B cell (primary cell): ENCODE measurements at regions not wholly inside any gene's neighbourhood (a gene's known extent, or its start where the extent isn't known, plus 50 kb on each side); places are given as distances from the start of the nearest gene placed in this dataset.

Source experiments
- ATAC-seq: fragments of 200-7000 bp; cut with Tn5 transposase; one replicate; pipeline ENCODE4 v1.10.0; 2021; ENCODE audit warnings: low read depth, mild to moderate bottlenecking, moderate number of reproducible peaks, moderate library complexity
- CTCF ChIA-PET: fragments of 350-600 bp; sonication (Branson Sonifier 250); formaldehyde crosslinking; loops from one replicate; lab custom pipeline; 2021; ENCODE audit warnings: antibody characterized with exemption, inconsistent platforms; lab: Charles Lee
- POLR2A ChIA-PET: fragments of 350-600 bp; sonication (Branson Sonifier 250); formaldehyde crosslinking; loops from one replicate; lab custom pipeline; 2021; ENCODE audit warnings: antibody characterized with exemption; lab: Charles Lee
- DNase-seq: peaks from one replicate; pipeline ENCODE4 v3.0.0; 2013
- H2AFZ ChIP-seq: 2 replicates; pipeline ENCODE4 v1.6.1; 2012; ENCODE audit warnings: mild to moderate bottlenecking, low read depth, low read length; ENCODE audit not compliant: insufficient read depth, poor library complexity, severe bottlenecking
- H3K27ac ChIP-seq, 2 donors: 1 replicate in 1 of 2; 2 replicates in 1 of 2; pipeline ENCODE4 v1.5.1; 2012 to 2013; ENCODE audit warnings: low read length in 2 of 2, mild to moderate bottlenecking in 2 of 2, moderate library complexity in 1 of 2
- H3K27me3 ChIP-seq, 4 experiments: fragments of 200-600 bp in 1 of 4; sonication (generic) in 1 of 4; replicated peaks in 1 of 4; 1 replicate in 2 of 4; 2 replicates in 2 of 4; pipeline versions ENCODE4 v1.6.1 to v1.7.0; 2013 to 2016; ENCODE audit warnings: low read length in 3 of 4, mild to moderate bottlenecking in 2 of 4, mixed read lengths in 1 of 4, moderate library complexity in 1 of 4; ENCODE audit not compliant: insufficient read depth in 4 of 4, control insufficient read depth in 3 of 4; ENCODE audit errors: control extremely low read depth in 1 of 4
- H3K36me3 ChIP-seq, 2 experiments: replicated peaks in 1 of 2; 1 replicate in 1 of 2; 2 replicates in 1 of 2; pipeline versions ENCODE4 v1.6.1 to v1.7.1; 2013; ENCODE audit warnings: low read length in 1 of 2; ENCODE audit not compliant: insufficient read depth in 2 of 2, control insufficient read depth in 1 of 2; ENCODE audit errors: control extremely low read depth in 1 of 2, extremely low read depth in 1 of 2
- H3K4me1 ChIP-seq, 2 donors: fragments of 200-600 bp in 1 of 2; sonication (generic) in 1 of 2; 1 replicate in 1 of 2; 2 replicates in 1 of 2; pipeline versions ENCODE4 v1.5.1 to v1.6.1; 2013 to 2017; ENCODE audit warnings: low read length in 2 of 2; ENCODE audit not compliant: control insufficient read depth in 2 of 2, insufficient read depth in 2 of 2
- H3K4me2 ChIP-seq: replicated peaks from 2 replicates; pipeline ENCODE3; 2012; ENCODE audit warnings: mild to moderate bottlenecking, low read depth, low read length; ENCODE audit not compliant: poor library complexity, severe bottlenecking
- H3K4me3 ChIP-seq, 5 experiments: fragments of 200-600 bp in 1 of 5; sonication (generic) in 1 of 5; 1 replicate in 3 of 5; 2 replicates in 2 of 5; pipeline versions ENCODE4 v1.5.1 to v1.7.0; 2011 to 2016; ENCODE audit warnings: low read length in 4 of 5, mild to moderate bottlenecking in 4 of 5, low read depth in 2 of 5, control low read depth in 1 of 5, moderate library complexity in 1 of 5; ENCODE audit not compliant: insufficient read depth in 1 of 5; ENCODE audit errors: control extremely low read depth in 1 of 5, extremely low read depth in 1 of 5
- H3K79me2 ChIP-seq: fragments of 200-600 bp; sonication (generic); one replicate; pipeline ENCODE4 v1.6.0; 2016; ENCODE audit warnings: low read length; ENCODE audit not compliant: control insufficient read depth, insufficient read depth
- H3K9ac ChIP-seq: fragments of 200-600 bp; sonication (generic); 2 replicates; pipeline ENCODE4 v1.6.1; 2017; ENCODE audit warnings: mild to moderate bottlenecking, low read length, moderate library complexity
- H3K9me3 ChIP-seq, 3 donors: one replicate each; pipeline versions ENCODE4 v1.6.1 to v1.7.1; 2013; ENCODE audit warnings: low read length in 2 of 3; ENCODE audit not compliant: control insufficient read depth in 2 of 3, insufficient read depth in 1 of 3; ENCODE audit errors: control extremely low read depth in 1 of 3
- H4K20me1 ChIP-seq: 2 replicates; pipeline ENCODE4 v1.6.0; 2012; ENCODE audit warnings: mild to moderate bottlenecking, low read length; ENCODE audit not compliant: insufficient read depth, control insufficient read depth, poor library complexity, severe bottlenecking
- H3K27ac Mint-ChIP-seq: one replicate; pipeline ENCODE4 v1.8.0; 2021; ENCODE audit warnings: mixed read lengths
- H3K27me3 Mint-ChIP-seq: one replicate; pipeline ENCODE4 v1.8.0; 2021; ENCODE audit warnings: mixed read lengths
- H3K4me1 Mint-ChIP-seq: one replicate; pipeline ENCODE4 v1.8.0; 2021; ENCODE audit warnings: mixed read lengths
- H3K4me3 Mint-ChIP-seq: one replicate; pipeline ENCODE4 v1.8.0; 2021; ENCODE audit warnings: mixed read lengths
- H3K9me3 Mint-ChIP-seq: one replicate; pipeline ENCODE4 v1.8.0; 2022; ENCODE audit warnings: mixed read lengths; ENCODE audit not compliant: insufficient read depth
- CTCF ChIP-seq: fragments of 200-600 bp; IDR thresholded peaks from one replicate; pipeline ENCODE4 v1.8.0; 2022; ENCODE audit warnings: antibody characterized with exemption, mild to moderate bottlenecking
- EZH2 ChIP-seq: IDR thresholded peaks from 2 replicates; pipeline ENCODE4 v1.6.1; 2012; ENCODE audit warnings: borderline replicate concordance, low read depth, mild to moderate bottlenecking, moderate library complexity, low read length; ENCODE audit not compliant: insufficient read depth, poor library complexity, severe bottlenecking
- WGBS: methylation state at CpG from one replicate; pipeline ENCODE4 v1.1.5; 2013; ENCODE audit warnings: missing lambda C conversion rate; ENCODE audit not compliant: insufficient coverage; 5-methylcytosine and 5-hydroxymethylcytosine counted together
- intact Hi-C: fragments of 100-400 bp; cut with micrococcal nuclease; formaldehyde crosslinking; loops from one replicate; pipeline ENCODE4 v1.10.0; 2022

- Mint-ChIP-seq H3K9me3 (peaks cover 4% of the 10 kb centered on the region), H3K4me3 (no peak overlapping the region), H3K4me1 (no peaks in the 10 kb centered on the region), H3K27me3 (no peaks in the 10 kb centered on the region), H3K27ac (no peak overlapping the region)
- Histone ChIP-seq H3K9me3 (peaks cover 0 to 11% (median 10%) of the 10 kb centered on the region in 3 donors), H3K36me3 (no peaks in the 10 kb centered on the region), H3K27ac (no peak overlapping the region), H3K4me2 (no peak overlapping the region), H3K27me3 (no peaks in the 10 kb centered on the region), H3K79me2 (no peaks in the 10 kb centered on the region), H3K9ac (no peak overlapping the region), H4K20me1 (no peaks in the 10 kb centered on the region), H2AFZ (no peak overlapping the region), H3K4me3 (no peak overlapping the region), H3K4me1 (no peaks in the 10 kb centered on the region)
- no peak for TF ChIP-seq CTCF
- TF ChIP-seq EZH2 = no peak
- no CpG with 5 or more reads among the region's 1 CpG for WGBS
- DNase-seq (no peak), ATAC-seq (no peak)
- POLR2A ChIA-PET = no interaction called here
- intact Hi-C loops = no loop called here
- CTCF ChIA-PET = no interaction called here
Measured at GRCh38 chr18:55932675-55933074, 344.7 kb upstream of the TCF4 start.

- H3K4me3 ChIP-seq = no peak overlapping the region
- no peaks in the 10 kb centered on the region for H3K9me3 ChIP-seq
- H4K20me1 ChIP-seq = no peaks in the 10 kb centered on the region
- H2AFZ ChIP-seq = no peak overlapping the region
- ATAC-seq (no peak), DNase-seq (no peak)
- no peaks in the 10 kb centered on the region for H3K27me3 ChIP-seq
- no peaks in the 10 kb centered on the region for H3K36me3 ChIP-seq
- WGBS = 29% methylated on average over 1 of the region's 3 CpGs
- no peak overlapping the region for H3K4me2 ChIP-seq
- no peak overlapping the region for H3K4me3 Mint-ChIP-seq
- POLR2A ChIA-PET = no interaction called here
- no peaks in the 10 kb centered on the region for H3K79me2 ChIP-seq
- TF ChIP-seq EZH2 = no peak
- TF ChIP-seq CTCF = no peak
- CTCF ChIA-PET = interaction anchor here (0.6 kb wide), 1 partner anchor 362 kb away, joined by 3 read pairs; no protein-coding TSS in a partner anchor
- no peaks in the 10 kb centered on the region for H3K4me1 ChIP-seq
- no peaks in the 10 kb centered on the region for H3K4me1 Mint-ChIP-seq
- intact Hi-C loops = no loop called here
- H3K27ac Mint-ChIP-seq = no peak overlapping the region
- H3K27ac ChIP-seq = no peak overlapping the region
- H3K9me3 Mint-ChIP-seq = no peaks in the 10 kb centered on the region
- H3K9ac ChIP-seq = no peak overlapping the region
- H3K27me3 Mint-ChIP-seq = no peaks in the 10 kb centered on the region
Measured at GRCh38 chr18:55927831-55928230, 339.8 kb upstream of the TCF4 start.
